ENCODE measurements at regions not wholly inside any gene's neighbourhood (a gene's known extent, or its start where the extent isn't known, plus 50 kb on each side); places are given as distances from the start of the nearest gene placed in this dataset.

DNA sequence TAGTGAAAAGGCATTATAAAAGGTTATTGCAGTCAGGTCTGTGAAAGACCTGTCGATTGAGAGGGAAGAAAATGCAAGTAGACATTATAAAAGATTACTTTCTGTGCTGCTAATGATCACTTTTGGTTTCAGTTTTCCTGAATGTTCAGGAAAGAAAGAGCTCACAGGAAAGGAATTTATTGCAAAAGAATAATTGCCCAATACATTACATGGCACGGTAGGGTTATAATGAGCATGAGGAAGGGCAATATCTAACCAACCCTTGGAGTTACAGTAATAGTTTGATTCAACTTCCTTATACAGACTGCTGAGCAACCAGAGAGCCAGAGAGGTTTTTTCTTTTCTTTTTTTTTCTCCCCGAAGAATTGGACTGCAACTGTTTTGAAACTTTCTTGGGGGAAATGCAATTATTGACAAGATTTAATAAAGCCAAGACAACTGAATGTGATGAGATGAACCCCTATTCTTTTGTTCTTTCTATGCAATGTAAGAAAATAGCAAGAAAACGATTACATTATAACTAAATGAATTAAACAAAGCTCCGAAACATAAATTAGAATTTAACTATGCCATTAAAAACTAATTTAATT lies 247.0 kb downstream of the C4orf33 start:
- no peaks in the 10 kb centered on the region for H3K4me1 ChIP-seq (ENCODE audit: control insufficient read depth, insufficient read depth, low read length)

More for the DNA sequence above, 247.0 kb downstream of the C4orf33 start:
- WGBS (ENCODE audit: insufficient coverage, insufficient replicate concordance, low lambda C conversion rate, missing lambda C conversion rate): under 1% methylated on average over 5 of the region's 5 CpGs
- H3K27ac ChIP-seq (ENCODE audit: control insufficient read depth, insufficient read depth): no peak overlapping the region
- H3K27me3 ChIP-seq (replicated peaks in 1 of 2; ENCODE audit: control insufficient read depth in 2 of 2, insufficient read depth in 2 of 2, low read length in 1 of 2): no peaks in the 10 kb centered on the region
- ChIA-PET POLR2A (no interaction called here), SMC1A (ENCODE audit: uncharacterized antibody, unreplicated experiment) (interaction anchor here (0.8 to 1.0 kb wide), 2 partner anchors 31 to 298 kb away, joined by 3 to 4 read pairs; no protein-coding TSS in a partner anchor), RAD21 (ENCODE audit: unreplicated experiment) (no interaction called here), CTCF (interaction anchor here (0.7 to 2.9 kb wide), 3 partner anchors 11 to 1460 kb away, joined by 3 to 9 read pairs (median 4); no protein-coding TSS in a partner anchor)
- H3K4me3 ChIP-seq: no peak overlapping the region
- no peaks in the 10 kb centered on the region for H4K20me1 ChIP-seq (ENCODE audit: control insufficient read depth, insufficient read depth)
- DNase-seq (ENCODE audit: low read depth, low spot score) (no peak), ATAC-seq (no peak), FAIRE-seq (no peak)
- no peaks in the 10 kb centered on the region for H3K36me3 ChIP-seq (ENCODE audit: control insufficient read depth in 2 of 2, insufficient read depth in 2 of 2, low read length in 1 of 2)
- no peak overlapping the region for H3K4me2 ChIP-seq (ENCODE audit: control insufficient read depth, insufficient read depth)
- no peak overlapping the region for H2AFZ ChIP-seq (ENCODE audit: control insufficient read depth, low read depth, low read length)
- H3K9me3 ChIP-seq (replicated peaks; ENCODE audit: control insufficient read depth, insufficient read depth, low read length): no peaks in the 10 kb centered on the region
- TF ChIP-seq RCOR1 (conservative IDR thresholded peaks at IDR 0.05; ENCODE audit: low read depth, low read length) (no peak), SREBF1 (IDR thresholded peaks at IDR 0.05; ENCODE audit: low read length) (no peak), ZNF274 (IDR thresholded peaks at IDR 0.05; ENCODE audit: insufficient read depth, insufficient read length) (no peak), POLR2AphosphoS2 (IDR thresholded peaks at IDR 0.05; ENCODE audit: low read depth, low read length) (no peak), CHD2 (IDR thresholded peaks at IDR 0.05; ENCODE audit: borderline replicate concordance, low read depth, low read length) (no peak), FOXK2 (IDR thresholded peaks at IDR 0.05) (no peak)
- TF ChIP-seq, protein P1, sequence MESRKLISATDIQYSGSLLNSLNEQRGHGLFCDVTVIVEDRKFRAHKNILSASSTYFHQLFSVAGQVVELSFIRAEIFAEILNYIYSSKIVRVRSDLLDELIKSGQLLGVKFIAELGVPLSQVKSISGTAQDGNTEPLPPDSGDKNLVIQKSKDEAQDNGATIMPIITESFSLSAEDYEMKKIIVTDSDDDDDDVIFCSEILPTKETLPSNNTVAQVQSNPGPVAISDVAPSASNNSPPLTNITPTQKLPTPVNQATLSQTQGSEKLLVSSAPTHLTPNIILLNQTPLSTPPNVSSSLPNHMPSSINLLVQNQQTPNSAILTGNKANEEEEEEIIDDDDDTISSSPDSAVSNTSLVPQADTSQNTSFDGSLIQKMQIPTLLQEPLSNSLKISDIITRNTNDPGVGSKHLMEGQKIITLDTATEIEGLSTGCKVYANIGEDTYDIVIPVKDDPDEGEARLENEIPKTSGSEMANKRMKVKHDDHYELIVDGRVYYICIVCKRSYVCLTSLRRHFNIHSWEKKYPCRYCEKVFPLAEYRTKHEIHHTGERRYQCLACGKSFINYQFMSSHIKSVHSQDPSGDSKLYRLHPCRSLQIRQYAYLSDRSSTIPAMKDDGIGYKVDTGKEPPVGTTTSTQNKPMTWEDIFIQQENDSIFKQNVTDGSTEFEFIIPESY (IDR thresholded peaks at IDR 0.05): no peak
- TF ChIP-seq, protein P2, sequence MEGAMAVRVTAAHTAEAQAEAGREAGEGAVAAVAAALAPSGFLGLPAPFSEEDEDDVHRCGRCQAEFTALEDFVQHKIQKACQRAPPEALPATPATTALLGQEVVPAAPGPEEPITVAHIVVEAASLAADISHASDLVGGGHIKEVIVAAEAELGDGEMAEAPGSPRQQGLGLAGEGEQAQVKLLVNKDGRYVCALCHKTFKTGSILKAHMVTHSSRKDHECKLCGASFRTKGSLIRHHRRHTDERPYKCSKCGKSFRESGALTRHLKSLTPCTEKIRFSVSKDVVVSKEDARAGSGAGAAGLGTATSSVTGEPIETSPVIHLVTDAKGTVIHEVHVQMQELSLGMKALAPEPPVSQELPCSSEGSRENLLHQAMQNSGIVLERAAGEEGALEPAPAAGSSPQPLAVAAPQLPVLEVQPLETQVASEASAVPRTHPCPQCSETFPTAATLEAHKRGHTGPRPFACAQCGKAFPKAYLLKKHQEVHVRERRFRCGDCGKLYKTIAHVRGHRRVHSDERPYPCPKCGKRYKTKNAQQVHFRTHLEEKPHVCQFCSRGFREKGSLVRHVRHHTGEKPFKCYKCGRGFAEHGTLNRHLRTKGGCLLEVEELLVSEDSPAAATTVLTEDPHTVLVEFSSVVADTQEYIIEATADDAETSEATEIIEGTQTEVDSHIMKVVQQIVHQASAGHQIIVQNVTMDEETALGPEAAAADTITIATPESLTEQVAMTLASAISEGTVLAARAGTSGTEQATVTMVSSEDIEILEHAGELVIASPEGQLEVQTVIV (IDR thresholded peaks at IDR 0.05; ENCODE audit: borderline replicate concordance, partially characterized antibody): no peak
- no peaks in the 10 kb centered on the region for H3K79me2 ChIP-seq (ENCODE audit: control insufficient read depth, insufficient read depth, low read length)
- BruUV-seq (replicated peaks): no TSS peak
- no peak overlapping the region for H3K9ac ChIP-seq (ENCODE audit: control insufficient read depth, insufficient read depth, low read length)
- in situ Hi-C loops (cut with MboI) (no loop called here), intact Hi-C loops (cut with micrococcal nuclease; ENCODE audit: unreplicated experiment) (no loop called here)

Data from GM12878 (cell line).